HG02981 (cell line): ENCODE measurements at regions not wholly inside any gene's neighbourhood (a gene's known extent, or its start where the extent isn't known, plus 50 kb on each side); places are given as distances from the start of the nearest gene placed in this dataset.

Experiments used
- ATAC-seq: cut with Tn5 transposase; IDR thresholded peaks from one replicate; pipeline ENCODE4 v1.9.1; 2021; ENCODE audit warnings: mild to moderate bottlenecking, moderate library complexity; ENCODE audit not compliant: unreplicated experiment

DNA sequence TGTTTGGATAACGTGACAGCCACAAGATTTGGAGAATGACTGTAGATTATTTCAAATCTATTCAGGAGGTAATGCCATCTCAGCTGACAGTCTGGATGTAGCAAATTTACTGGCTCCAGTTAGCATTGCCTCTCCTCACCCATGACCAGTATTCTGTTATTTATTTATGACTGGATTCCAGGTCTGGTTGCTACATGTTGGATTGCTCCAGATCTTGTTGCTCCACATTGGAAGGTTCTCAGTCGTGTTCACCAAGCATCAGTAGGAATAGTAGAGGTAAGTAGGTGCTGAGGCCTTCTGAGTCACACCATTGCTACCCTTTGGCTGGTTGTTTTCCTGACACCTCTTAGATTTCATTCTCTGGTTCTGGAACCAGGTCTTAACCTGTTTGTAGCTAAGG is 69.5 kb upstream of the ELOVL5 start:
- no peak for ATAC-seq

DNA sequence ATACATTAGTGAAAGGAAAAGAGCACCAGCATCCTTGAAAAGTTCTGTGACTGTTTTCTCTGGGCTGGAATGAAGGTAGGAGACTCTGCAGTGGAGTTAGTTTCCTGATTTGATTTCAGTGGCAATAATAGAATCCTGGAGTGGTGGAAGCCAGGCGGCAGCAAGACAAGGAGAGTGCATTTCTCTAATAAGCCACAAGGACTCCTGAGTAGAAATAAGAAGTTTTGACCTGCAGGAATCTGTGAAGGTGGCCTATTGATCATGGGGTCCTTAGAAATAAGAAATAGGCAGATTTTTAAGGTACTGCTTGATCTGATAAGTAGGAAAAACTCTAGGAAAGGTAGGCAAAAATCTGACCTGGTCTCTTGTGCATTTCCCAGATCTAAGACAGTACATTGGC is 68.4 kb upstream of the ELOVL5 start:
- no peak for ATAC-seq

DNA sequence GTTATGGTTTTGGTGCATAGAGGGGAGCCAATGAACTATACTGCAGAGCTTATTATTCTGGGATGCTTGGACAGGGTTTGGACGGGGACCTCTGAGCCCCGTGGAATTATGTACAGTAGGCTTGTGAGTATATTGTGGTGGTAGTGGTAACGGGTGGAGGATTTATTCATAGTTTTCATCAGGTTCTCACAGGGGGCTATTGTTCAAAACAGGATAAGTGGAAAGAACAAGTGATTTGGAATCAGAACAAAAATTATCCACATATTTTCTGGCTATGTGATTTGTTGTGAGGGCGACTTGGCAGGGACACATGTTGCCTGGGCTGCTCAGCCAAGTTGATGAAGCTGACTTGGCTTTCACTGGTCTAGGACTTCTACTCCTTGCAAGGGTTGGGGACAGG is 64.6 kb upstream of the ELOVL5 start:
- no peak for ATAC-seq

DNA sequence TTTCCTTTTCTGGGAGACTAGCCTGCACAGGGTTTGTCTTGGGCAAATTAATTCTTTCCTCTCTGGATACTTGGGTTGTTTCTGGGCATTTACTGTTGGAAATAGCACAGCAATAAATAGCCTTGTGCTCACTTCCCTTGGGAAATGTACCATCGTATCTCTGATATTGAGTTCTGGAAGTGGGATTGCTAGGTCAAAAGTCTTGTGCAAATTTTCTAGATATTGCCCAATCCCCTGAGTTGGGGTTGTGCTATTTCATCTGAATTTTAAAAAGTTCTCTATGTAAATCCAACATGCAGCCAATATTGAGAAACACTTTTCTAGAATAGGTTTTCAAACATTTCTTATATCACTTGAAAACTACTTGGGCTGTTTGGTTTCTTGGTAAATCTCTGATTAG is 64.0 kb upstream of the ELOVL5 start:
- no peak for ATAC-seq

DNA sequence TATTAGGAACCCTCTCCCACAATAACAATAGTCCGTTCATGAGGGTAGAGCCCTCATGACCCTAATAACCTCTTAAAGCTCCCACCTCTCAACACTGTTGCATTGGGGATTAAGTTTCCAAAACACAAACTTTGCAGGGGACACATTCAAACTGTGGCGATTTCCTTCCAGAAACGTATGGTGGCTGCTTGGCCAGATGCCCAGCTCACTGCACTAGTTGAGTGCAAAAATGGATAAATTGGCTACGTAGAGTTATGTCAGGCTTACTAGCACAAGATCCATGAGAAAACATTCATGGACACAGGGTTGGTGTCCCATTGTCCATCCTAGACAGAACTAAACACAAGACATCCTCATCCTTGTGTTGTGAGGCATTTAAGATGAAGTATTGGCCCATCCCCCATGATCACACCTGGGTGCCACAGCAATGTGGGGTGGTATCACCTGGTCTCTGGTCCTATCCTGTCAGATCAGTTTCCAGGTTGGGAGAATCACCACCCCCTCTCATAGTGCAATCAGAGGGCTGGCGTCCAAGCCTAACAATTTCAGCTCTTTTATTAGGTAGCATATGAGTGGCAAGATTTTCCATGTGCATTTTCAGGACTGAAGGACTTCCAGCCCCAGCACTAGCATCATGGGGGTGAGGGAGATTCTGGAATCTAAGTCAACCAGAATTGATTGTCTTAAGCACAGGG is 63.4 kb upstream of the ELOVL5 start:
- no peak for ATAC-seq

DNA sequence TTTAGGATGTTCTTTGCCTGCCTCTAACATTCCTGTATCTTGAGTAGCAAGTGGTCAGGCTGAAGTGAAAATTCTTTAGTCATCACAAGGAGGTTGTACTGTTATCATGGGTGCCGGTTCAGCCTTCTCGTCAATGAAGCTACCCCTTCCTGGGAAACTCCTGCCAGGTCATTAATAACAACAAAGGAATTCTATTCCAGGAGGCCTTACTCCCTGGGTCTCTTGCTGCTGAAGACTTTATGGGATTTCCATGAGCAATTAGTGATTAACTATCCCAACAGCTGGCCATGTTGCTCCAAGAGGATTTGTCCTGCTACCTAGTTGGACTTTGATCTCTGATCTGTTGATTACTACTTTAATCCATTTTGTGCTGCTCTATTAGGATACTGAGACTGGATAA is 62.7 kb upstream of the ELOVL5 start:
- ATAC-seq = no peak

DNA sequence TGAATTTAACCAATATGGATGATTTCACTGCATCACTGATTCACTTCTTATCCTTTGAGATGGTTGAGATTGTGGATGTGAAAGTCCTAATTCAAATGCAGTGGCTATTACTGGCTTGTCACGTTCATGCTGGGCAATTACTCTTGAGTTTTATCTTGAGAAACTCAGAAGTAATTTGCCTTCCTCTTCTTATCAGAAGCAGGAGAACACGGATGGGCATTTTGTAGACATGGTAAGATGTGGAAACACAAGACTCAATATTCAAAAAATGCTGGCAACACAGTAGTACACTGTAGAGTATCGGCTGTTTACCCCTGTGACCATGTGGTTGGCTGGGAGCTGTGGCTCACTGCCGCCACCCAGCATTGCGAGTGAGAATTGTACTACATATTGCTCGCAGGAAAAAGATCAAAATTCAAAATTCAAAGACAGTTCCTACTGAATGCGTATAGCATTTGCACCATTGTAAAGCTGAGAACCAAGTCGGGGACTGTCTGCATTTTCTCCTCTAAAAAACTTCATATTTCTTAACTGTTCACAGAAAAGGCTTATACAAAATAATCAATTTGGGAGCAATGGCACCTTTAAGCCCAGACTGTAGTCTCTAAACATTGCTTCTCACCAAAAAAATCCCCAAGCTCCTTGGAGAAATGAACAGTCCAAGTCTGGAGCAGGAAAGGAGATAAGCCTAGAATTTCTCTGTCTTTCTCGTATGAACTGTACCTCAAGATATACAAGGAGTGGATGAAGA is 61.9 kb upstream of the ELOVL5 start:
- peak; percentile 93 for ATAC-seq

DNA sequence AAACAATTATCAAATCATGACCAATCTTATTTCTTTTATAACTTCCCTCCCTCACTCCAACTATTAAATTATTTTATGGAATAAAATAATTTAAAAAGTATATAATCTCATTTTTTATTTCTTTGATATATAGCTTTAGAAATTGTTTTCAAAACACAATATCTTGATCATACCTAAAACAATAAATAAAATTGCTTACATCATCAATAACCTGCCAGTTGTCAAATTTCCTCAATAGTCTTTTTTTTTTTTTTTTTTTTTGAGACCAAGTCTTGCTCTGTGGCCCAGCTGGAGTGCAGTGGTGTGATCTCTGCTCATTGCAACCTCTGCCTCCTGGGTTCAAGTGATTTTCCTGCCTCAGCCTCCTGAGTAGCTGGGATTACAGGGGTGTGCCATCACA is 60.1 kb upstream of the ELOVL5 start:
- ATAC-seq = no peak

DNA sequence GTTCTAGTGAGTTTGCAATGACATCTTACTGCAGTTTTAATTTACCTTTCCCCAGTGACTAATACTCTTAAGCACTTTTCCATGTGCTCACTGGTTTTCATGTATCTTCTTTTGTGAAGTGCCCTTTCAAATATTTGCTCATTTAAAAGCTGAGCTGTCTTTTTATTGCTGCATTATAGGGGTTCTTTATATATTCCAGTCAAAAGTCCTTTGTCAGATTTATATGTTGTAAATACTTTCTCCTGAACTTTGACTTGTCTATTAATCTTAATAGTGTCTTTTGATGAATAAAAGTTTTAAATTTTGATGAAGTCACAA is 50.2 kb upstream of the ELOVL5 start:
- ATAC-seq = no peak

DNA sequence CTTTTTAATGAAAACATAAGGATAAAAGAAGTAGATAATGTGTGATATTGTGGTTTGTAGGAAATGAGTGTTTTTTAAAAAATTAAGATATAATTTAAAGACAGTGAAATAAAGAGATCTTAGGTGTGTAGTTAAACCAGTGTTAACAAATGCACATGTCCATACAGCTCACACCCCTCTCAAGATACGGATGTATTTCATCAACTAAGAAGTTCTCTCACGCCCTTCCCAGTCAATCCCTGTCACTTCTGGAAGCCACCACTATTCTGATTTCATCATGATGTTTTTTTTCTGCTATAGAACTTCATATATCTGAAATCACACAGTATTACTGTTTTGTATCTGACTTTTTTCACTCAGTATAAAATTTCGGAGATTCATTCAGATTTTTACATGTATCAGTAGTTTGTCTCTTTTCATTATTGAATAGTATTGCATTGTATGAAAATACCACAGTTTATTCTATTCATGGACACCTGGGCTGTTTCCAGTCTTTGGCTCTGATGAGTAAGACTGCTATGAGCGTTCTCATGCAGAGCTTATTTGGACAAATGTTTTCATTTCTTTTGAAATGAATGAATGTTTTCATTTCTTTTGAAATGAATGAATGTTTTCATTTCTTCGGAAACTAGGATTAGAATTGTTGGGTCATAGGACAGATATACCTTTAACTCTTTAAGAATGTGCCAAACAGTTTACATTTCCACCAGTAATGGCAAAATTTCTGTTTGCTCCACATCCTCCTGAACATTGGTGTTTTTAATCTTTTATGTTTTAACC is 49.7 kb upstream of the ELOVL5 start:
- no peak for ATAC-seq
